ENCODE measurements at regions not wholly inside any gene's neighbourhood (a gene's known extent, or its start where the extent isn't known, plus 50 kb on each side); places are given as distances from the start of the nearest gene placed in this dataset.

GRCh38 chr16:65822148-65822547 lies 544.3 kb upstream of the CDH5 start (continued):
- TF ChIP-seq MAX (IDR thresholded peaks at IDR 0.05) (no peak), ZFX (IDR thresholded peaks at IDR 0.05) (no peak), EZH2phosphoT487 (IDR thresholded peaks at IDR 0.05; ENCODE audit: borderline replicate concordance) (no peak), YY1 (IDR thresholded peaks at IDR 0.05; ENCODE audit: extremely low read depth, insufficient replicate concordance, low read depth, low read length) (no peak), ZNF274 (IDR thresholded peaks at IDR 0.05; ENCODE audit: low read depth, low read length) (no peak), SIN3A (IDR thresholded peaks at IDR 0.05; ENCODE audit: low read depth) (no peak), CBX3 (IDR thresholded peaks at IDR 0.05; ENCODE audit: low read depth) (no peak), SP1 (IDR thresholded peaks at IDR 0.05; ENCODE audit: low read depth) (no peak), JUND (IDR thresholded peaks at IDR 0.05) (no peak), SRF (IDR thresholded peaks at IDR 0.05; ENCODE audit: low read depth) (no peak), ELF1 (IDR thresholded peaks at IDR 0.05; ENCODE audit: borderline replicate concordance, low read depth) (no peak), TCF7L2 (IDR thresholded peaks at IDR 0.05; ENCODE audit: borderline replicate concordance, extremely low read depth, insufficient read depth, insufficient read length) (no peak)

- Histone ChIP-seq H3K4me2 (ENCODE audit: low read length) (no peak overlapping the region), H3K27ac (ENCODE audit: low read depth, low read length) (no peak overlapping the region), H2AFZ (ENCODE audit: low read depth, low read length, poor library complexity, severe bottlenecking) (no peak overlapping the region), H3K9me3 (ENCODE audit: control insufficient read depth in 1 of 2, insufficient read depth in 1 of 2, low read depth in 1 of 2, low read length in 2 of 2) (no peaks in the 10 kb centered on the region), H3K4me3 (replicated peaks in 1 of 2; ENCODE audit: low read depth in 1 of 2, low read length in 2 of 2) (no peak overlapping the region), H3K27me3 (ENCODE audit: insufficient read depth, low read length) (no peaks in the 10 kb centered on the region), H3K9me2 (ENCODE audit: insufficient read depth) (no peaks in the 10 kb centered on the region), H4K20me1 (ENCODE audit: insufficient read depth) (no peaks in the 10 kb centered on the region), H3K4me1 (ENCODE audit: control insufficient read depth in 1 of 2, insufficient read depth in 2 of 2, low read length in 2 of 2) (no peaks in the 10 kb centered on the region), H3K36me3 (ENCODE audit: control insufficient read depth in 1 of 2, insufficient read depth in 2 of 2, low read length in 2 of 2) (no peaks in the 10 kb centered on the region), H3K79me2 (ENCODE audit: insufficient read depth, low read length) (no peaks in the 10 kb centered on the region), H3K9ac (ENCODE audit: low read length) (no peak overlapping the region)
- BruUV-seq (replicated peaks): no TSS peak
- TF ChIP-seq, protein P1, sequence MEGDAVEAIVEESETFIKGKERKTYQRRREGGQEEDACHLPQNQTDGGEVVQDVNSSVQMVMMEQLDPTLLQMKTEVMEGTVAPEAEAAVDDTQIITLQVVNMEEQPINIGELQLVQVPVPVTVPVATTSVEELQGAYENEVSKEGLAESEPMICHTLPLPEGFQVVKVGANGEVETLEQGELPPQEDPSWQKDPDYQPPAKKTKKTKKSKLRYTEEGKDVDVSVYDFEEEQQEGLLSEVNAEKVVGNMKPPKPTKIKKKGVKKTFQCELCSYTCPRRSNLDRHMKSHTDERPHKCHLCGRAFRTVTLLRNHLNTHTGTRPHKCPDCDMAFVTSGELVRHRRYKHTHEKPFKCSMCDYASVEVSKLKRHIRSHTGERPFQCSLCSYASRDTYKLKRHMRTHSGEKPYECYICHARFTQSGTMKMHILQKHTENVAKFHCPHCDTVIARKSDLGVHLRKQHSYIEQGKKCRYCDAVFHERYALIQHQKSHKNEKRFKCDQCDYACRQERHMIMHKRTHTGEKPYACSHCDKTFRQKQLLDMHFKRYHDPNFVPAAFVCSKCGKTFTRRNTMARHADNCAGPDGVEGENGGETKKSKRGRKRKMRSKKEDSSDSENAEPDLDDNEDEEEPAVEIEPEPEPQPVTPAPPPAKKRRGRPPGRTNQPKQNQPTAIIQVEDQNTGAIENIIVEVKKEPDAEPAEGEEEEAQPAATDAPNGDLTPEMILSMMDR (IDR thresholded peaks at IDR 0.05 in 2 of 3, conservative IDR thresholded peaks at IDR 0.05 in 1 of 3; ENCODE audit: borderline replicate concordance in 1 of 3, insufficient read depth in 1 of 3, low read depth in 2 of 3, low read length in 2 of 3): no peak
- TF ChIP-seq EGR1 (IDR thresholded peaks at IDR 0.05; ENCODE audit: low read depth) (no peak), ELF1 (IDR thresholded peaks at IDR 0.05; ENCODE audit: borderline replicate concordance, low read depth) (no peak), EZH2phosphoT487 (IDR thresholded peaks at IDR 0.05; ENCODE audit: borderline replicate concordance) (no peak), TCF7L2 (IDR thresholded peaks at IDR 0.05; ENCODE audit: borderline replicate concordance, extremely low read depth, insufficient read depth, insufficient read length) (no peak), ZNF274 (IDR thresholded peaks at IDR 0.05; ENCODE audit: low read depth, low read length) (no peak), FOSL1 (IDR thresholded peaks at IDR 0.05; ENCODE audit: low read depth) (no peak), SRF (IDR thresholded peaks at IDR 0.05; ENCODE audit: low read depth) (no peak)
- ATAC-seq (no peak), DNase-seq (ENCODE audit: low read depth, low spot score) (no peak)
- ChIA-PET POLR2A (no interaction called here), CTCF (no interaction called here), RAD21 (ENCODE audit: low non-redundant PET in 1 of 2, low total read pairs in 2 of 2, uncharacterized antibody in 2 of 2, unreplicated experiment in 2 of 2) (no interaction called here)
- intact Hi-C loops (cut with micrococcal nuclease): no loop called here
These were observed 547.2 kb upstream of the CDH5 start for GRCh38 chr16:65819136-65819898.
